ENCODE measurements at regions not wholly inside any gene's neighbourhood (a gene's known extent, or its start where the extent isn't known, plus 50 kb on each side); places are given as distances from the start of the nearest gene placed in this dataset.
A peak's percentile ranks its signal among the peaks of the same experiment; 100 is the strongest.
"Not testable (repeated sequence)": the region's sequence is repeated elsewhere in the genome, so short reads cannot be mapped to it uniquely, and the experiment has no call there.

- peak; percentile 38 for DNase-seq
Measured at GRCh38 chr3:31289584-31289983, 243.1 kb upstream of the STT3B start.

- DNase-seq, result no peak
Measured at GRCh38 chr3:31290046-31290445, 242.7 kb upstream of the STT3B start.

GRCh38 chr3:31291818-31292217, 240.9 kb upstream of the STT3B start:
- DNase-seq, result no peak

GRCh38 chr3:31294430-31295149, 238.1 kb upstream of the STT3B start:
- no peak for DNase-seq

- no peak for DNase-seq
Measured at GRCh38 chr3:31295150-31295765, 237.5 kb upstream of the STT3B start.

- no peak for DNase-seq
Measured at GRCh38 chr3:31297726-31298298, 234.9 kb upstream of the STT3B start.

- DNase-seq, result no peak
Measured at GRCh38 chr3:31300456-31301443, 232.0 kb upstream of the STT3B start.

GRCh38 chr3:31302343-31302742, 230.4 kb upstream of the STT3B start:
- no peak for DNase-seq

- DNase-seq, result no peak
Measured at GRCh38 chr3:31305340-31305739, 227.4 kb upstream of the STT3B start.

GRCh38 chr3:31307131-31307785, 225.5 kb upstream of the STT3B start:
- no peak for DNase-seq

GRCh38 chr3:31311559-31311958, 221.2 kb upstream of the STT3B start:
- no peak for DNase-seq

GRCh38 chr3:31312400-31312799, 220.3 kb upstream of the STT3B start:
- DNase-seq, result no peak

- DNase-seq, result no peak
Measured at GRCh38 chr3:31314258-31314657, 218.5 kb upstream of the STT3B start.

- no peak for DNase-seq
Measured at GRCh38 chr3:31319332-31319731, 213.4 kb upstream of the STT3B start.

GRCh38 chr3:31321620-31322019, 211.1 kb upstream of the STT3B start:
- DNase-seq, result no peak

- DNase-seq, result no peak
Measured at GRCh38 chr3:31322460-31322859, 210.3 kb upstream of the STT3B start.

- not testable (repeated sequence) for DNase-seq
Measured at GRCh38 chr3:31327826-31328357, 204.8 kb upstream of the STT3B start.

- DNase-seq, result no peak
Measured at GRCh38 chr3:31331278-31331677, 201.4 kb upstream of the STT3B start.

GRCh38 chr3:31341130-31341529, 191.6 kb upstream of the STT3B start:
- DNase-seq, result peak; percentile 9

GRCh38 chr3:31343075-31343474, 189.7 kb upstream of the STT3B start:
- no peak for DNase-seq

GRCh38 chr3:31345581-31345980, 187.1 kb upstream of the STT3B start:
- DNase-seq, result no peak
